Astrocyte (in vitro differentiated cells and primary cell): ENCODE measurements at regions not wholly inside any gene's neighbourhood (a gene's known extent, or its start where the extent isn't known, plus 50 kb on each side); places are given as distances from the start of the nearest gene placed in this dataset.
A peak's percentile ranks its signal among the peaks of the same experiment; 100 is the strongest.

Source experiments
- DNase-seq: peaks from one replicate; pipeline ENCODE4 v3.0.0-alpha.2; 2010; ENCODE audit warnings: low read depth
- FAIRE-seq: peaks from 2 replicates; lab custom pipeline; 2011; peaks lifted over from hg19 to GRCh38; lab: Jason Lieb, UNC
- H2AFZ ChIP-seq: 2 replicates; pipeline ENCODE4 v1.6.0; 2012; ENCODE audit warnings: low read depth, low read length, inconsistent platforms
- H3K27ac ChIP-seq: 2 replicates; pipeline ENCODE4 v1.5.1; 2011; ENCODE audit warnings: low read depth, low read length, inconsistent platforms
- H3K27me3 ChIP-seq: 2 replicates; pipeline ENCODE4 v1.6.0; 2011; ENCODE audit warnings: low read length, inconsistent platforms; ENCODE audit not compliant: insufficient read depth
- H3K36me3 ChIP-seq: 2 replicates; pipeline ENCODE4 v1.5.1; 2011; ENCODE audit warnings: low read length, inconsistent platforms; ENCODE audit not compliant: insufficient read depth
- H3K4me1 ChIP-seq: 2 replicates; pipeline ENCODE4 v1.5.1; 2011; ENCODE audit warnings: low read length, inconsistent platforms; ENCODE audit not compliant: insufficient read depth
- H3K4me2 ChIP-seq: 2 replicates; pipeline ENCODE4 v1.6.0; 2012; ENCODE audit warnings: low read length, inconsistent platforms
- H3K4me3 ChIP-seq: 2 replicates; pipeline ENCODE4 v1.5.1; 2011; ENCODE audit warnings: low read depth, mild to moderate bottlenecking, low read length, inconsistent platforms; ENCODE audit not compliant: insufficient read depth
- H3K79me2 ChIP-seq: 2 replicates; pipeline ENCODE4 v1.6.0; 2012; ENCODE audit warnings: mild to moderate bottlenecking, low read length, inconsistent platforms; ENCODE audit not compliant: insufficient read depth
- H3K9ac ChIP-seq: 2 replicates; pipeline ENCODE4 v1.6.0; 2012; ENCODE audit warnings: mild to moderate bottlenecking, low read length, inconsistent platforms
- H3K9me3 ChIP-seq: 2 replicates; pipeline ENCODE4 v1.5.1; 2012; ENCODE audit warnings: low read depth, mild to moderate bottlenecking, low read length, inconsistent platforms; ENCODE audit not compliant: insufficient read depth
- H4K20me1 ChIP-seq: 2 replicates; pipeline ENCODE4 v1.6.0; 2012; ENCODE audit warnings: low read length, inconsistent platforms; ENCODE audit not compliant: insufficient read depth
- H3K27ac Mint-ChIP-seq: one replicate; pipeline ENCODE4 v1.8.0; 2021; ENCODE audit warnings: mild to moderate bottlenecking, mixed read lengths; ENCODE audit not compliant: unreplicated experiment
- H3K27me3 Mint-ChIP-seq: one replicate; pipeline ENCODE4 v1.8.0; 2021; ENCODE audit warnings: low read depth, mixed read lengths; ENCODE audit not compliant: unreplicated experiment
- H3K36me3 Mint-ChIP-seq: one replicate; pipeline ENCODE4 v1.8.0; 2021; ENCODE audit warnings: low read depth, mixed read lengths; ENCODE audit not compliant: unreplicated experiment
- H3K4me1 Mint-ChIP-seq: one replicate; pipeline ENCODE4 v1.8.0; 2021; ENCODE audit warnings: low read depth, mixed read lengths; ENCODE audit not compliant: unreplicated experiment
- H3K4me3 Mint-ChIP-seq: one replicate; pipeline ENCODE4 v1.8.0; 2021; ENCODE audit warnings: mild to moderate bottlenecking, moderate library complexity, mixed read lengths; ENCODE audit not compliant: unreplicated experiment
- H3K9me3 Mint-ChIP-seq: one replicate; pipeline ENCODE4 v1.8.0; 2021; ENCODE audit warnings: mild to moderate bottlenecking, mixed read lengths; ENCODE audit not compliant: unreplicated experiment
- CTCF ChIP-seq: IDR thresholded peaks from 2 replicates; pipeline ENCODE4 v1.5.1; 2011; ENCODE audit warnings: low read depth, mild to moderate bottlenecking, inconsistent platforms, low read length, moderate library complexity; ENCODE audit not compliant: insufficient read depth
- EZH2 ChIP-seq: IDR thresholded peaks from 2 replicates; pipeline ENCODE4 v1.6.1; 2012; ENCODE audit warnings: mild to moderate bottlenecking, low read length, inconsistent platforms; ENCODE audit not compliant: insufficient read depth

- Mint-ChIP-seq H3K9me3 (no peaks in the 10 kb centered on the region), H3K4me1 (no peaks in the 10 kb centered on the region), H3K27me3 (no peaks in the 10 kb centered on the region), H3K27ac (no peak overlapping the region), H3K36me3 (peaks cover 8% of the 10 kb centered on the region), H3K4me3 (no peak overlapping the region)
- DNase-seq (peak; percentile 57), FAIRE-seq (peak; percentile 94)
- no peaks in the 10 kb centered on the region for H3K4me1 ChIP-seq
- no peak overlapping the region for H2AFZ ChIP-seq
- no peaks in the 10 kb centered on the region for H4K20me1 ChIP-seq
- no peak for TF ChIP-seq CTCF
- TF ChIP-seq EZH2 = no peak
- H3K9me3 ChIP-seq = no peaks in the 10 kb centered on the region
- no peak overlapping the region for H3K4me3 ChIP-seq
- no peak overlapping the region for H3K27ac ChIP-seq
- H3K79me2 ChIP-seq = no peaks in the 10 kb centered on the region
- no peak overlapping the region for H3K9ac ChIP-seq
- H3K27me3 ChIP-seq = no peaks in the 10 kb centered on the region
- H3K4me2 ChIP-seq = no peak overlapping the region
- H3K36me3 ChIP-seq = no peaks in the 10 kb centered on the region
These were observed 202.7 kb downstream of the OR13H1 start for GRCh38 chrX:131746491-131746968.

GRCh38 chrX:131747173-131747572 lies 203.3 kb downstream of the OR13H1 start:
- no peak overlapping the region for H3K4me2 ChIP-seq
- H4K20me1 ChIP-seq = no peaks in the 10 kb centered on the region
- H3K27me3 ChIP-seq = no peaks in the 10 kb centered on the region
- no peaks in the 10 kb centered on the region for H3K4me1 ChIP-seq
- peaks cover 8% of the 10 kb centered on the region for H3K36me3 Mint-ChIP-seq
- no peaks in the 10 kb centered on the region for H3K9me3 ChIP-seq
- no peak overlapping the region for H2AFZ ChIP-seq
- no peak overlapping the region for H3K4me3 ChIP-seq
- TF ChIP-seq EZH2 = no peak
- no peaks in the 10 kb centered on the region for H3K27me3 Mint-ChIP-seq
- DNase-seq (peak; percentile 73), FAIRE-seq (peak; percentile 20)
- H3K9ac ChIP-seq = no peak overlapping the region
- no peak overlapping the region for H3K27ac Mint-ChIP-seq
- H3K4me3 Mint-ChIP-seq = no peak overlapping the region
- H3K27ac ChIP-seq = no peak overlapping the region
- no peaks in the 10 kb centered on the region for H3K9me3 Mint-ChIP-seq
- H3K79me2 ChIP-seq = no peaks in the 10 kb centered on the region
- no peaks in the 10 kb centered on the region for H3K4me1 Mint-ChIP-seq
- H3K36me3 ChIP-seq = no peaks in the 10 kb centered on the region

GRCh38 chrX:131752493-131753198 lies 208.8 kb downstream of the OR13H1 start:
- H3K4me1 ChIP-seq = no peaks in the 10 kb centered on the region
- Mint-ChIP-seq H3K4me3 (no peak overlapping the region), H3K27ac (no peak overlapping the region), H3K27me3 (no peaks in the 10 kb centered on the region), H3K36me3 (peaks cover 9% of the 10 kb centered on the region), H3K4me1 (no peaks in the 10 kb centered on the region), H3K9me3 (no peaks in the 10 kb centered on the region)
- no peak overlapping the region for H3K4me3 ChIP-seq
- no peak overlapping the region for H3K9ac ChIP-seq
- TF ChIP-seq EZH2 = no peak
- TF ChIP-seq CTCF = no peak
- no peaks in the 10 kb centered on the region for H4K20me1 ChIP-seq
- H3K36me3 ChIP-seq = no peaks in the 10 kb centered on the region
- DNase-seq (peak; percentile 58), FAIRE-seq (peak; percentile 62)
- H2AFZ ChIP-seq = no peak overlapping the region
- H3K27ac ChIP-seq = no peak overlapping the region
- no peaks in the 10 kb centered on the region for H3K9me3 ChIP-seq
- H3K79me2 ChIP-seq = no peaks in the 10 kb centered on the region
- H3K4me2 ChIP-seq = no peak overlapping the region
- H3K27me3 ChIP-seq = no peaks in the 10 kb centered on the region
